Left lung (tissue), 4 donors: ENCODE measurements at regions not wholly inside any gene's neighbourhood (a gene's known extent, or its start where the extent isn't known, plus 50 kb on each side); places are given as distances from the start of the nearest gene placed in this dataset.
A peak's percentile ranks its signal among the peaks of the same experiment; 100 is the strongest.

Source experiments
- ATAC-seq: fragments of 200-7000 bp; cut with Tn5 transposase; one replicate; pipeline ENCODE4 v1.9.1; 2020; ENCODE audit warnings: moderate library complexity
- DNase-seq, 4 donors: peaks; one replicate each; pipeline ENCODE4 v3.0.0-alpha.2; 2013 to 2020
- H3K27ac ChIP-seq, 2 donors: fragments of 200-600 bp; sonication (generic) in 1 of 2; one replicate each; pipeline versions ENCODE4 v1.5.0 to v1.8.0; 2020 to 2021
- H3K27me3 ChIP-seq, 2 donors: fragments of 200-600 bp; sonication (generic) in 1 of 2; one replicate each; pipeline versions ENCODE4 v1.5.0 to v1.8.0; 2020 to 2021
- H3K36me3 ChIP-seq, 2 donors: fragments of 200-600 bp; sonication (generic) in 1 of 2; one replicate each; pipeline versions ENCODE4 v1.5.0 to v1.8.0; 2020 to 2021
- H3K4me1 ChIP-seq, 2 donors: fragments of 200-600 bp; one replicate each; pipeline ENCODE4 v1.8.0; 2021
- H3K4me3 ChIP-seq, 2 donors: fragments of 200-600 bp; sonication (generic) in 1 of 2; one replicate each; pipeline versions ENCODE4 v1.5.0 to v1.8.0; 2020 to 2021; ENCODE audit warnings: mild to moderate bottlenecking in 1 of 2
- H3K9me3 ChIP-seq, 2 donors: fragments of 200-600 bp; sonication (generic) in 1 of 2; one replicate each; pipeline versions ENCODE4 v1.5.0 to v1.8.0; 2020 to 2021
- intact Hi-C, 2 donors: fragments of 100-400 bp; cut with DNase I; formaldehyde crosslinking; loops; one replicate each; pipeline versions ENCODE4 v1.11.2 to v1.14.2; 2022
- TF ChIP-seq, protein P1 (sequence below), 2 donors: fragments of 200-600 bp; sonication (generic) in 1 of 2; IDR thresholded peaks; one replicate each; pipeline versions ENCODE4 v1.5.0 to v1.8.0; 2021; ENCODE audit warnings: antibody characterized with exemption in 2 of 2
- donor health status: DM: no; HTN: yes; CAD: no.
- donor health status: DM: no; HTN: no; CAD: no.

DNA sequence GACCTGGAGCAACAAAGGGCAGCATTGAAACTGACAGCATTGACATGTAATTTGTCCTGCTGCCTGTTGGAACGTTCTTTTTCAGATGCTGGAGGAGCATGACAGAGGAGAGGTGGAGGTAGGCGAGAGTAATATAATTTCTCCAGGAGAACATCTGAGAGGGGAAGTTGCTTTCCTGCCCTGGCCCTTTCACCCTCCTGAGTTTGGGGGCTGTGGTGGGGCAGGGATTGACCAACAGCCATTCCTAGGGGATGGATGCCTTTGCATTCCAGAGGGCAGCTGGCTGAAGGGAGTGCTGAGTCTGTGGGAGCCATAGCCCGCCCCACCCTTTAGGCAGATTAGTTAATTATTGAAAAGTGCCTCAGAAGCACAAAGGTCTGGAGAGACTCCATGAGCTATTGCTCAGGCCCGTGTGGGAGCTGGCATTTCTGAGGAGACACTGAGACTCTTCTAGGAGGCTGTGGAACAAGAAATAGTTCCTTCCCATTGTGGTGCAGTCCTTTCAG is 73.5 kb downstream of the ARF6 start:
- Histone ChIP-seq H3K36me3 (no peaks in the 10 kb centered on the region), H3K27ac (peak overlapping the region; percentile 36 to 42), H3K9me3 (no peaks in the 10 kb centered on the region), H3K4me3 (no peak overlapping the region), H3K27me3 (no peaks in the 10 kb centered on the region), H3K4me1 (peaks cover 10 to 27% of the 10 kb centered on the region in 2 donors)
- TF ChIP-seq, protein P1, sequence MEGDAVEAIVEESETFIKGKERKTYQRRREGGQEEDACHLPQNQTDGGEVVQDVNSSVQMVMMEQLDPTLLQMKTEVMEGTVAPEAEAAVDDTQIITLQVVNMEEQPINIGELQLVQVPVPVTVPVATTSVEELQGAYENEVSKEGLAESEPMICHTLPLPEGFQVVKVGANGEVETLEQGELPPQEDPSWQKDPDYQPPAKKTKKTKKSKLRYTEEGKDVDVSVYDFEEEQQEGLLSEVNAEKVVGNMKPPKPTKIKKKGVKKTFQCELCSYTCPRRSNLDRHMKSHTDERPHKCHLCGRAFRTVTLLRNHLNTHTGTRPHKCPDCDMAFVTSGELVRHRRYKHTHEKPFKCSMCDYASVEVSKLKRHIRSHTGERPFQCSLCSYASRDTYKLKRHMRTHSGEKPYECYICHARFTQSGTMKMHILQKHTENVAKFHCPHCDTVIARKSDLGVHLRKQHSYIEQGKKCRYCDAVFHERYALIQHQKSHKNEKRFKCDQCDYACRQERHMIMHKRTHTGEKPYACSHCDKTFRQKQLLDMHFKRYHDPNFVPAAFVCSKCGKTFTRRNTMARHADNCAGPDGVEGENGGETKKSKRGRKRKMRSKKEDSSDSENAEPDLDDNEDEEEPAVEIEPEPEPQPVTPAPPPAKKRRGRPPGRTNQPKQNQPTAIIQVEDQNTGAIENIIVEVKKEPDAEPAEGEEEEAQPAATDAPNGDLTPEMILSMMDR (IDR thresholded peaks at IDR 0.05), result no peak
- intact Hi-C loops, result no loop called here
- DNase-seq, result peak in 1 of 4 donors; percentile 41
- ATAC-seq, result peak; percentile 67

DNA sequence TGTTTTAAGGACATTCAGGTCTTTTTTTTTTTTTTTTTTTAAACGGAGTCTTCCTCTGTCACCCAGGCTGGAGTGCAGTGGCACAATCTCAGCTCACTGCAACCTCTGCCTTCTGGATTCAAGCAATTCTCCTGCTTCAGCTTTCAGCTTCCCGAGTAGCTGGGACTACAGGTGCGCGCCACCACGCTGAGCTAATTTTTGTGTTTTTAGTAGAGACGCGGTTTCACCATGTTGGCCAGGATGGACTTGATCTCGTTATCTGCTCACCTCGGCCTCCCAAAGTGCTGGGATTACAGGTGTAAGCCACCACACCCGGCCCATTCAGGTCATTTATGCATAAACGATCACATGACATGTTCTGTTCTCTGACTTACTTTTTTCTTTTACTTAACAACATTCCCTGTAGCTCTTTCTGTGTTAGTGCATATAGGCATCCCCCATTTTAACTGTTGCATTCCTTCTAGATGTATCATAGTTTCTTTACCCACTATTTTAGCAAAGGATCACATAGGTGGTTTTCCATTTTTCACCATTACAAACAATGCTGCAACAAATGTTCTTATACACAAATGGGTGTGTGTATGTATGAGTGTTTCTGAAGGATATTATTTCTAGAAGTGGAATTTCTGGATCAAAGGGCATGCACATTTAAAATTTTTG is 74.2 kb downstream of the ARF6 start:
- H3K4me1 ChIP-seq, result peaks cover 17 to 35% of the 10 kb centered on the region in 2 donors
- no peaks in the 10 kb centered on the region for H3K27me3 ChIP-seq
- DNase-seq (no peak), ATAC-seq (no peak)
- H3K36me3 ChIP-seq, result no peaks in the 10 kb centered on the region
- intact Hi-C loops, result no loop called here
- no peak overlapping the region for H3K4me3 ChIP-seq
- TF ChIP-seq, protein P1 (IDR thresholded peaks at IDR 0.05), result no peak
- peak overlapping the region in 1 of 2 donors; percentile 42 for H3K27ac ChIP-seq
- no peaks in the 10 kb centered on the region for H3K9me3 ChIP-seq

DNA sequence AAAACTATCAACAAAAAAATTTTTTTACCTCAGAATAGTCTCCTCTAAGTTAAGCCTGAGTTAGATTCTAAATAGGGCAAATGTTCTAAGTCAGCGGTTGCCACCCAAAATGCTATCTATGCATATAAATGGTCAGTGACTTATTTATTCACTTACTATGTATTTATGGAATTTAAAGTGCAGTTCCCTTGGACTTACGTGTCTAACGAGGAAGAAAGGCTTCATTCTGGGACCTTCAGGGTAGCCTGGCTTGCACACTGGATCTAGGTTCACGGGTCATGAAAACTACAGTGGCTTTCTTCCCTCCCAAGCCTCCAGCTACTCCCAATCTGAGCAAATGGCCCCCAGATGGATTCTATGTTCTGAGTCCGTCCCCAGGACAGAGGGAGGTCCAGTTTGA is 77.1 kb downstream of the ARF6 start:
- Histone ChIP-seq H3K27me3 (no peaks in the 10 kb centered on the region), H3K27ac (peak overlapping the region; percentile 83 to 85), H3K9me3 (no peaks in the 10 kb centered on the region), H3K4me3 (no peak overlapping the region), H3K36me3 (no peaks in the 10 kb centered on the region), H3K4me1 (peaks cover 27 to 53% of the 10 kb centered on the region in 2 donors)
- TF ChIP-seq, protein P1 (IDR thresholded peaks at IDR 0.05), result no peak
- no peak for ATAC-seq
- DNase-seq, result no peak
- intact Hi-C loops, result no loop called here

DNA sequence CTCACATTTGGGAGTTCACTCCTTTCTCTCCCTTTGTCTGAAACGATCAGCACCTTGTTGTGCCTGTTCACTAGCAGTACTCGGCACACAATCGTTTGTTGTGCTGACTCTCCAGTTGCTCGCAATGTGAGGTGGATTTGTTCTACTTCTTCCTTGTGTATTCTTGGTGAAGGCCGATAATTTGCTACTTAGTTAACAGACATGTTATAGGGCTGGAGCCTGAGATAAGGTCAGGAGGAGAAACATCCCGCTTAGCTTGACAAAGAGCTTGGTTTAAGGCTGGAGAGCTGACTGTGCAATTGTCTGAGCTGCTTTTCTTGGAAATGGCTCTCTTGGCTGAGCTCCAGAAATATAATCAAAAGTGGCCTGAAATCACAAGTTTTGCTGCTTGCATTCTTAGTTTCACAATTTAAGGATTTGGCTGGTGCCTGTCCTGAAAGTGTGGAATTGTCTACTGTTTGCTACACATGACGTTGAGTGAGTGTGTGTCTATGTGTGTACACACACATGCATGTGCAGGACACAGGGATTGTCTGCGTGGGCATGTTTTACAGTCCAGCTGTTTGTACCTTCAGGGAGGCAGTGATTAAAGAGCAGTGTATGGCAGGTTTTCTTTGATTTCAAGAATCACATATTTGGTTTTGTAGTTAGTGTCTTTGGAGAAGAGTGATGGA is 77.7 kb downstream of the ARF6 start:
- peaks cover 28 to 51% of the 10 kb centered on the region in 2 donors for H3K4me1 ChIP-seq
- H3K4me3 ChIP-seq, result no peak overlapping the region
- DNase-seq (peak in 2 of 4 donors; percentile 79), ATAC-seq (peak; percentile 28)
- peak overlapping the region; percentile 83 to 85 for H3K27ac ChIP-seq
- TF ChIP-seq, protein P1 (IDR thresholded peaks at IDR 0.05), result no peak
- no peaks in the 10 kb centered on the region for H3K27me3 ChIP-seq
- no peaks in the 10 kb centered on the region for H3K9me3 ChIP-seq
- no peaks in the 10 kb centered on the region for H3K36me3 ChIP-seq
- intact Hi-C loops, result no loop called here
